ENCODE measurements at regions not wholly inside any gene's neighbourhood (a gene's known extent, or its start where the extent isn't known, plus 50 kb on each side); places are given as distances from the start of the nearest gene placed in this dataset.

- TF ChIP-seq CTCF (conservative IDR thresholded peaks at IDR 0.05 in 1 of 2, IDR thresholded peaks at IDR 0.05 in 1 of 2; ENCODE audit: extremely low read depth in 1 of 2, insufficient read depth in 1 of 2, low read depth in 1 of 2, low read length in 2 of 2) = no peak
- no peak for TF ChIP-seq EZH2 (IDR thresholded peaks at IDR 0.05; ENCODE audit: borderline replicate concordance, low read length)
These were observed 113.4 kb upstream of the CNTLN start for GRCh38 chr9:17021387-17021970.
